HCT116 (cell line): ENCODE measurements at regions not wholly inside any gene's neighbourhood (a gene's known extent, or its start where the extent isn't known, plus 50 kb on each side); places are given as distances from the start of the nearest gene placed in this dataset.

Source experiments
- EGR1 ChIP-seq: IDR thresholded peaks from 2 replicates; pipeline ENCODE4 v1.6.1; 2012; ENCODE audit warnings: low read depth
- FOSL1 ChIP-seq: IDR thresholded peaks from 2 replicates; pipeline ENCODE4 v1.6.1; 2012; ENCODE audit warnings: low read depth
- JUND ChIP-seq: IDR thresholded peaks from 2 replicates; pipeline ENCODE4 v1.6.1; 2012
- POLR2A ChIP-seq: IDR thresholded peaks from 2 replicates; pipeline ENCODE4 v1.7.0; 2011; ENCODE audit warnings: borderline replicate concordance; ENCODE audit not compliant: insufficient read depth, insufficient read length; ENCODE audit errors: extremely low read depth
- RAD21 ChIP-seq: IDR thresholded peaks from 2 replicates; pipeline ENCODE4 v1.6.1; 2012; ENCODE audit warnings: low read depth, mild to moderate bottlenecking
- SIN3A ChIP-seq: IDR thresholded peaks from 2 replicates; pipeline ENCODE4 v1.6.1; 2012; ENCODE audit warnings: low read depth
- SP1 ChIP-seq: IDR thresholded peaks from 2 replicates; pipeline ENCODE4 v1.6.1; 2012; ENCODE audit warnings: low read depth
- YY1 ChIP-seq: IDR thresholded peaks from 2 replicates; pipeline ENCODE4 v1.6.1; 2011; ENCODE audit warnings: low read length, low read depth, moderate library complexity, mild to moderate bottlenecking; ENCODE audit not compliant: insufficient replicate concordance; ENCODE audit errors: extremely low read depth
- TF ChIP-seq, protein P1 (sequence below), 3 experiments: fragments of 200-600 bp in 1 of 3; sonication (generic) in 1 of 3; IDR thresholded peaks in 2 of 3; conservative IDR thresholded peaks in 1 of 3; 2 replicates each; pipeline ENCODE4 v1.5.1; 2012 to 2017; ENCODE audit warnings: low read depth in 2 of 3, low read length in 2 of 3, antibody characterized with exemption in 1 of 3, borderline replicate concordance in 1 of 3, control low read depth in 1 of 3, mild to moderate bottlenecking in 1 of 3, mixed read lengths in 1 of 3, mixed run types in 1 of 3, moderate library complexity in 1 of 3; ENCODE audit not compliant: insufficient read depth in 1 of 3
- TF ChIP-seq, protein P2 (sequence below): IDR thresholded peaks from 2 replicates; pipeline ENCODE4 v1.6.1; 2012
- TF ChIP-seq, protein P3 (sequence below): IDR thresholded peaks from 2 replicates; pipeline ENCODE4 v1.6.1; 2012

DNA sequence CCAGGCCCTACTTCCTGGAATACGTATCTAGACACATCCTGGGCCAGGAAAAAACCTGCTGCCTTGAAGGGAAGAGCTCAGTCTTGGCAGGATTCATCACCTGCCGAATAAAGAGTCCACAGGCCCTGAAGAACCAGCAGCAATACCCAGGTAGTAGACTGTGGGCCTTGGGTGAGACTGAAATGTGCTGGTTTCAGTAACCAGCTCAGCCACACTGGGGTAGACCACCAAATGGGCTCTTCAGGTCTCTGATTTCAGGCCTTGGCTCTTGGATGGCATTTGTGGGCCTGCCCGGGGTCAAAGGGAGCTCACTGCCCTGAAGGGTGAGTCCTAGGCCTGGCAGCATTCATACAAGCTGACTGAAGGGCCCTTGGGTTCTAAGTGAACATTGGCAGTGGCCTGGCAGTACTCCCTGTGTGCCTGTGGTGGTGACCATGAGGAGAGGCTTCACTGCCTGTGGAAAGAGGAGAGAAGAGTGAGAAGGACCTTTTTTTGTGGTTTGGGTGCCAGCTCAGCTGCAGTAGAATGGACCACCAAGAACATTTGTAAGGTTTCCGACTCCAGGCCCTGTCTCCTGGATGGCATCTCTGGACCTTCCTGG lies 175.1 kb downstream of the ANKRD30B start:
- TF ChIP-seq, protein P1, sequence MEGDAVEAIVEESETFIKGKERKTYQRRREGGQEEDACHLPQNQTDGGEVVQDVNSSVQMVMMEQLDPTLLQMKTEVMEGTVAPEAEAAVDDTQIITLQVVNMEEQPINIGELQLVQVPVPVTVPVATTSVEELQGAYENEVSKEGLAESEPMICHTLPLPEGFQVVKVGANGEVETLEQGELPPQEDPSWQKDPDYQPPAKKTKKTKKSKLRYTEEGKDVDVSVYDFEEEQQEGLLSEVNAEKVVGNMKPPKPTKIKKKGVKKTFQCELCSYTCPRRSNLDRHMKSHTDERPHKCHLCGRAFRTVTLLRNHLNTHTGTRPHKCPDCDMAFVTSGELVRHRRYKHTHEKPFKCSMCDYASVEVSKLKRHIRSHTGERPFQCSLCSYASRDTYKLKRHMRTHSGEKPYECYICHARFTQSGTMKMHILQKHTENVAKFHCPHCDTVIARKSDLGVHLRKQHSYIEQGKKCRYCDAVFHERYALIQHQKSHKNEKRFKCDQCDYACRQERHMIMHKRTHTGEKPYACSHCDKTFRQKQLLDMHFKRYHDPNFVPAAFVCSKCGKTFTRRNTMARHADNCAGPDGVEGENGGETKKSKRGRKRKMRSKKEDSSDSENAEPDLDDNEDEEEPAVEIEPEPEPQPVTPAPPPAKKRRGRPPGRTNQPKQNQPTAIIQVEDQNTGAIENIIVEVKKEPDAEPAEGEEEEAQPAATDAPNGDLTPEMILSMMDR (IDR thresholded peaks at IDR 0.05 in 2 of 3, conservative IDR thresholded peaks at IDR 0.05 in 1 of 3; ENCODE audit: borderline replicate concordance in 1 of 3, insufficient read depth in 1 of 3, low read depth in 2 of 3, low read length in 2 of 3), result no peak
- TF ChIP-seq, protein P2, sequence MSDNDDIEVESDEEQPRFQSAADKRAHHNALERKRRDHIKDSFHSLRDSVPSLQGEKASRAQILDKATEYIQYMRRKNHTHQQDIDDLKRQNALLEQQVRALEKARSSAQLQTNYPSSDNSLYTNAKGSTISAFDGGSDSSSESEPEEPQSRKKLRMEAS, result no peak
- no peak for TF ChIP-seq POLR2A
- TF ChIP-seq YY1, result no peak
- TF ChIP-seq RAD21, result no peak
- TF ChIP-seq, protein P3, sequence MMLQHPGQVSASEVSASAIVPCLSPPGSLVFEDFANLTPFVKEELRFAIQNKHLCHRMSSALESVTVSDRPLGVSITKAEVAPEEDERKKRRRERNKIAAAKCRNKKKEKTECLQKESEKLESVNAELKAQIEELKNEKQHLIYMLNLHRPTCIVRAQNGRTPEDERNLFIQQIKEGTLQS, result no peak
- no peak for TF ChIP-seq SIN3A
- no peak for TF ChIP-seq FOSL1
- no peak for TF ChIP-seq JUND
- no peak for TF ChIP-seq SP1
- no peak for TF ChIP-seq EGR1
